ENCODE measurements at regions not wholly inside any gene's neighbourhood (a gene's known extent, or its start where the extent isn't known, plus 50 kb on each side); places are given as distances from the start of the nearest gene placed in this dataset.

DNA sequence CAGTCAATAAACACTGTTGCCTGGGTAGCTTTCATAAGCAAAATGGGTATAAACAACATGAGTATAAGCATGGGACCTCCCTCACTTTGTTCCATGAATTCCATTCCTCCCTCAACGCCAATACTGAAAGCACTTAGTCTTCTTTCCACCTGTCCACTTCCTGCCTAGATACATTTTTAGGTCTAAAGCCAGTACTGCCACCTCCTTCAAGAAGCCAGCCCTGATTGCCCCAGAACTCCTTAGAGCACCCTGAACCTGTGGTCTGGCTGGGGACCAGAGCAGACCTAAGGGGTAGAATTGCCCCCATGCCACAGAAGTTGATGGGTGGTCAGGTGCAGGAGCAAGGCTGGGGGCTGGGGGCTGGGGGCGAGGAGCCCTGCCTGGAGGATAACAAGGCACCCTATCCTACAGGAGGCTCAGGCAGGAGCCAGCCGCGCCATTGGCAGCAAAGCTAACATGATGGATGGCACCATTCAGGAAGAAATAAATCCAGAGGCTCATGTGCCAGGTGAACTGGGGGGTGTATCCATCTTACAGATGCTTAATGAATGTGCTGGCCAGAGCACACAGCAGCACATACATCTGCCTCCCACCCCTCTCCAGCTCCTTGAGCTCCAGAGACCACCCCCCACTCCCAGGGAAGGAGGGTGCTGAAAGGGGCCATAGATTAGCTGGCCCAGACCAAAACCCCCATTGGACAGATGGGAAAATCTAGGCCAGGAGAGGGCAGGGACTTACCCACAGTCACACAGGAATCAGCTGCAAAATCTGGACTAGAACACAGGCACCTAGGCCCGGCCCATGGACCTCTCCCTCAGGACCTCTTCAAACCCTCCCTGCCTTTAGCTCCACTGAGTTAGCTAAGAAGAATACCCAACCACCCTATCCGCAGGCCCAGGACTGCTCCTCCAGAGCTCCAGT is 113.8 kb upstream of the LINGO1 start:
- TF ChIP-seq EP300 (IDR thresholded peaks at IDR 0.05) = no peak
- TF ChIP-seq POLR2AphosphoS5 (IDR thresholded peaks at IDR 0.05) = no peak
- no peak for TF ChIP-seq POLR2A (IDR thresholded peaks at IDR 0.05)
- TF ChIP-seq, protein P1, sequence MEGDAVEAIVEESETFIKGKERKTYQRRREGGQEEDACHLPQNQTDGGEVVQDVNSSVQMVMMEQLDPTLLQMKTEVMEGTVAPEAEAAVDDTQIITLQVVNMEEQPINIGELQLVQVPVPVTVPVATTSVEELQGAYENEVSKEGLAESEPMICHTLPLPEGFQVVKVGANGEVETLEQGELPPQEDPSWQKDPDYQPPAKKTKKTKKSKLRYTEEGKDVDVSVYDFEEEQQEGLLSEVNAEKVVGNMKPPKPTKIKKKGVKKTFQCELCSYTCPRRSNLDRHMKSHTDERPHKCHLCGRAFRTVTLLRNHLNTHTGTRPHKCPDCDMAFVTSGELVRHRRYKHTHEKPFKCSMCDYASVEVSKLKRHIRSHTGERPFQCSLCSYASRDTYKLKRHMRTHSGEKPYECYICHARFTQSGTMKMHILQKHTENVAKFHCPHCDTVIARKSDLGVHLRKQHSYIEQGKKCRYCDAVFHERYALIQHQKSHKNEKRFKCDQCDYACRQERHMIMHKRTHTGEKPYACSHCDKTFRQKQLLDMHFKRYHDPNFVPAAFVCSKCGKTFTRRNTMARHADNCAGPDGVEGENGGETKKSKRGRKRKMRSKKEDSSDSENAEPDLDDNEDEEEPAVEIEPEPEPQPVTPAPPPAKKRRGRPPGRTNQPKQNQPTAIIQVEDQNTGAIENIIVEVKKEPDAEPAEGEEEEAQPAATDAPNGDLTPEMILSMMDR (IDR thresholded peaks at IDR 0.05) = no peak
